ENCODE measurements at regions not wholly inside any gene's neighbourhood (a gene's known extent, or its start where the extent isn't known, plus 50 kb on each side); places are given as distances from the start of the nearest gene placed in this dataset.
"Not testable (repeated sequence)": the region's sequence is repeated elsewhere in the genome, so short reads cannot be mapped to it uniquely, and the experiment has no call there.

GRCh38 chr4:3938676-3939075, 172.5 kb downstream of the ADRA2C start:
- peaks cover 11% of the 10 kb centered on the region for H3K4me1 Mint-ChIP-seq
- H3K9me3 Mint-ChIP-seq, H3K4me3 Mint-ChIP-seq, H3K36me3 Mint-ChIP-seq, H3K27me3 Mint-ChIP-seq, H3K27ac Mint-ChIP-seq: not testable (repeated sequence)

DNA sequence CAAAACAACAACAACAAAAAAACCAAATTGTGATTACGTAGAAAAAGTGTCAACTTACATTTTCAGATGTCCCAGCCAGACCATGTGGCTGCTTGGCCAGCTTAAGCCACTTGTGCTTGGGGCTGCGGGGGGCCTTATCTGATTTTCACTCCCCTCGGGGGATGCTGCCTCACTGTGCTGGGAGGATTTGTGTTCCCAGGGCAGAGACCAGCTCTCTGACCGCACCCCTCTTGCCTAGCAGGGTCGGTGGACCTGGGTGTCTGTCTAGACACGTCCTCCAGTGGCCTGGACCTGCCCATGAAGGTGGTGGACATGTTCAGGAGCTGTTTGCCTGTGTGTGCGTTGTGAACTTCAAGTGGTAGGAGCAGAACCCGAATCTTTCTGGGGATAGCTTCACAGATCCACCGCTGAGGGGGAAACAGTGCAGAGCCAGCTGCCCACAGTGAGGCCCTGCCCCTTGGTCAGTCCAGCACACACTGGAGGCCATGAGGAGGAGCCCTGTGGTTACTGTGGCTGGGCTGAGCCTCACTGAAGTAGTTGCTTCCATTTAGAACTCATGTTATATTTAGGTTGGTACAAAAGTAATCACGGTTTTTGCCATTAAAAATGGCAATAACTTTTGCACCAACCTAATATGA, 173.9 kb downstream of the ADRA2C start:
- H3K27ac Mint-ChIP-seq, H3K36me3 Mint-ChIP-seq, H3K4me3 Mint-ChIP-seq, H3K27me3 Mint-ChIP-seq, H3K9me3 Mint-ChIP-seq: not testable (repeated sequence)
- peaks cover 11% of the 10 kb centered on the region for H3K4me1 Mint-ChIP-seq

DNA sequence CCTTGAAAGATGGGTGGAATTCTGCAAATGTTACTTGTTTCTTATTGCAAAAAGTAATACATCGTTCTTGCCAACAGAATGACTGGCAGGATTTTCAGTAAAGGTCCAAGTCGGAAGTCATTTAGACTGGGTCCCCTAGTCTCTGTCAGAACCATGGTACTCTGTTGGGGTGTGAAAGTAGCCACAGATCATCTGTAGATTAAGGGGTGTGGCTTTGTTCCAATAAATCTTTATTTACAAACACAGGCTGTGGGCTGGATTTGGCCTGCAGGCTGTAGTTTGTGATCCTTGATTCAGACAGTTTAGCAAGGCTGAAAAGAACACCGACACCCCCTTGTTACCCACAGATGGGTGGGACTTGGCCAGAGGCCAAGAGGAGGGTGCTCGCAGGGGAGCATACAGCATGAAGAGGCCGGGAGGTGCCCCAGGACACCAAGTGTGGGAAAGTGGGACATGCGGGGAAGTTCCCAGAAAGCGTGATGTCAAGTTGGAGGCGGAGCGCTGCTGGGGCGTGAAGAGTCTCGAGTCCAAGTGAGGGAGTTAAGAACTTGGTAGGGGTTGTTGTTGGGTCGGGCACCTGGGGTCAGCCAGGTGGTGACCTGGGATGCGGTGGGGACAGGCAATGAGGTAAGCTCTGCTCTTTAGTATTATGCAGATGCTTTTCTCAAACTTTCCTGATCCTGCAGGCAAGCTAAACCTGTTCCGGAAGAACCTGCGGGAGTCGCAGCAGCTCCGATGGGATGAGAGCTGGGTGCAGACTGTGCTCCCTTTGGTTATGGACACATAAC, 175.7 kb downstream of the ADRA2C start:
- H3K9me3 Mint-ChIP-seq, H3K4me3 Mint-ChIP-seq, H3K27ac Mint-ChIP-seq, H3K27me3 Mint-ChIP-seq, H3K36me3 Mint-ChIP-seq: not testable (repeated sequence)
- H3K4me1 Mint-ChIP-seq = peaks cover 11% of the 10 kb centered on the region

DNA sequence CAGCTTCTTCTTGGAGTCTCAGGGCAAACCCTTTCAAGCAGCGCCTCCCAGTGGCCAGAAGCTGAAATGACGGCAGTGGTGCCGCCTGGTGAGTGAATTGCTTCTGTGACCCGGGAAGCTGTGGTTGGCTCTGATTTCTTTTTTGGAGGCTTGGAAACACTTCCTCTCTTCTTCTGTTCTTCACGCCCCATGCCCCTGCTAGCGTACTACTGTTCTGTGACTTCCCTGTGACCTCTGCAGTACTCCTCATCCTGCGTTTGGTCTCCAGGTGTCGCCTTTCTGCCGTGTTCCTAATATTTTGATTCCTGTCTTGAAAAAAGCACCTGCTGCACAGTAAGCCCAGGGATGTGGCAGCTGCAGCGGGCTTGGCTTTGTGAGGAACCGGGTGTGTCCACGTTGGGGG, 176.4 kb downstream of the ADRA2C start:
- H3K27ac Mint-ChIP-seq, H3K9me3 Mint-ChIP-seq, H3K27me3 Mint-ChIP-seq, H3K36me3 Mint-ChIP-seq, H3K4me3 Mint-ChIP-seq: not testable (repeated sequence)
- H3K4me1 Mint-ChIP-seq = peaks cover 11% of the 10 kb centered on the region

DNA sequence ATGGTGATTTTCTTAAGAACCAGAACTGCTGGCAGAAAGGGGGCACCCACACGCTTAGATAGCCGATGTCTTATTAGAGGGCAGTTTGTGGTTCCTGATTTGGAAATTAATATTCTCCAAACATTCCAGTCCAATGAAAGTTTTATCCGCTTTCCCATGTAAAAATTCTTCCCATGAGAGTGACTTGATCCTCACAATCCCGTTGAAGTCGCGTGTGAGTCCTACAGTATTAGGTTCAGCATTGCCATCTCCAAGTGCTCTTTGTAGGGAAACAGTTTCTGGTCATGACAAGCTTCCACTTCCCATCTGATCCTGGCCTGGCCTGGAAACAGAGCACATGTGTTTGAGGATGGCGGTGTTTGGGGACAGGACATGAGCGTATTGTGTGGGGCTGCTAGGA, 176.9 kb downstream of the ADRA2C start:
- not testable (repeated sequence) for H3K4me3 Mint-ChIP-seq, H3K36me3 Mint-ChIP-seq, H3K27ac Mint-ChIP-seq, H3K27me3 Mint-ChIP-seq, H3K9me3 Mint-ChIP-seq
- peaks cover 11% of the 10 kb centered on the region for H3K4me1 Mint-ChIP-seq

DNA sequence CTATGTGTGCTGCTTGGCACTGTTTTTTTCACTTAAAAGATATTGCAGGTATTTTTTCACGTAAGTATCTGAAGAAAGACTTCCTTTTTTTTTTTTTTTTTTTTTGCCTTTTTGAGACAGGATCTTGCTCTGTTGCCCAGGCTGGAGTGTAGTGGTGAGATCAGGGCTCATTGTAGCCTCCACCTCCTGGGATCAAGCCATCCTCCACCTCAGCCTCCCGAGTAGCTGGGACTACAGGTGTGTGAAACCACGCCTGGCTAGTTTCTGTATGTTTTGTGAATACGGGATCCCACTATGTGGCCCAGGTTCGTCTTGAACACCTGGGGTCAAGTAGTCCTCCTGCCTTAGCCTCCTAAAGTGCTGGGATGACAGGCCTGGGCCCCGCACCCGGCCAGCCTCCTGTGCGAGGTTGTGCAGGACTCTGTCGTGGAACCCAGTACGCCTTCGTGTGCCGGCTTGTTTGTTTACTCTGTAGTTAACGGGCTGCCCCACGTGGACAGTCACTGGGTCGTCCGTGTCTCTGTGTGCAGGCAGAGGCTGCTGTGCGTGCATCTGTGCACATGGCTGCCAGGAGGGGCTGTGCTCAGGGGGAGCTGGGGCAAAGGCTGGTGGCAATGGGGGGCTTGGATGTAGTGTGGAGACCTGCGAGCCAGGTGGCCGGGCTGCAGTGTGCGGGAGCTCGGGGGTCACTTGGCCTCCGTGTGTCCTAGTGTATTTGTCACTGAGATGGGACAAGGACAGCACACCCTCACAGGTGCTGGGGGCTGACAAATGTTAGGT, 179.5 kb downstream of the ADRA2C start:
- peaks cover 11% of the 10 kb centered on the region for H3K4me1 Mint-ChIP-seq
- no peak overlapping the region for H3K27ac Mint-ChIP-seq
- peaks cover 2% of the 10 kb centered on the region for H3K36me3 Mint-ChIP-seq
- H3K27me3 Mint-ChIP-seq = no peaks in the 10 kb centered on the region
- no peaks in the 10 kb centered on the region for H3K9me3 Mint-ChIP-seq
- H3K4me3 Mint-ChIP-seq = no peak overlapping the region

- H3K27me3 Mint-ChIP-seq, H3K27ac Mint-ChIP-seq, H3K4me3 Mint-ChIP-seq, H3K36me3 Mint-ChIP-seq, H3K9me3 Mint-ChIP-seq: not testable (repeated sequence)
- H3K4me1 Mint-ChIP-seq = peaks cover 11% of the 10 kb centered on the region
Measured at GRCh38 chr4:3946553-3946952, 180.4 kb downstream of the ADRA2C start.

DNA sequence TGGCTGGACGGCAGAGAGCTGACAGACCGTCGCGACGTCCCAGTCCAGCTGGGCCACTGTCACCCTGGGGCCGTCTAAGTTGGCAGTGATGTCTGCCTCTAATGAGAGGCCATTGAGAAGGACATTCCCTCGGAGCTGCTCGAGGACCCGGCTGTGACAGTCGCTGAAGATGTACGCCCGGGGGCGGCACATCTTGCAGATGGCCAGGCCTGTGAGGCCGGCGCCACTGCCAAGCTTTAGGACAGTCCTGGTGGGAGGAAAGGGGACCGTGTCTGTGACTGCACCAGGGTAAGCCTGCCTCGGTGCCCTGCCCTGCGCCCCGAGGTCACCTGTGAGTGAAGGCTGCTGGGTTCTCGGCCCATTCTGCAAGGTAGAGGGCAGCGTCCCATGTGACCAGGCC, 181.6 kb downstream of the ADRA2C start:
- not testable (repeated sequence) for H3K36me3 Mint-ChIP-seq, H3K9me3 Mint-ChIP-seq, H3K27ac Mint-ChIP-seq, H3K4me3 Mint-ChIP-seq, H3K4me1 Mint-ChIP-seq, H3K27me3 Mint-ChIP-seq

DNA sequence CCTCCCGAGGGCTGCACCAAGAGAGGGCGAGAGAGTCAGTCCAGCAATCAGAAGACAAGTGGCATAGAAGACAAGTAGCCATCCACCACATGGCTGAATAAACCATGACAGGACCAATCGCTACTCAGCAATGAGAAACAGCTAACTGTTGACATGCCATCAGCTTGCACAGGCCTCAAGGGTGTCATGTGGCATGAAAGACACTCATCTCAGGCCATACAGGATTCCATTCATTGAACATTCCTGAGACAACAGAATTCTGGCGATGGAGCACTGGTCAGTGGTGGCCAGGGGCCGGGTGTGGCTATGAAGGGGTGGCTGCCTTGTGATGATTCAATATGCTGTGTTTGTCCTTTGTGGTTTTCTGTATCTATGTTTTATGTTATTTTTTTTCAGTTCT, 182.0 kb downstream of the ADRA2C start:
- H3K4me1 Mint-ChIP-seq = not testable (repeated sequence)

DNA sequence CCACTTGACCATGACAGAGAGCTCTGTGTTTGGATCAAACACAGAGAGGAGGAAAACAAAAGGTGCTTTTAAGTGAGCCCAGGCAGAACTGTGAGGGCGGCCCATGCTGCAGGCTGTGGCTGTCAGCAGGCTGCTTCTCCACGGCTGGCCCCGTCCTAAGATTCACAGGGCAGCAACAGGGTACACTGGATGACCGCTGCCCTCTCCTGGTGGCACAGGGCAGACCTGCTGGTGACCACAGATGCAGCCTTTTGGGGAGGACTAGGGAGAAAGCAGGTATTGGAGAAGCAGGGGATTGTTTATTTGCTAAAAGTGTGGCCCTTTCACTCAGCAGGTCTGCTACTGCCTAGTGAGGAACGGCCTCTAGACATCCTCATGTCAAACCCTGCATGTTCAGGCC, 183.7 kb downstream of the ADRA2C start:
- H3K9me3 Mint-ChIP-seq, H3K4me3 Mint-ChIP-seq, H3K27ac Mint-ChIP-seq, H3K36me3 Mint-ChIP-seq, H3K27me3 Mint-ChIP-seq: not testable (repeated sequence)
- peaks cover 13% of the 10 kb centered on the region for H3K4me1 Mint-ChIP-seq

More for the DNA sequence above, 182.0 kb downstream of the ADRA2C start:
- not testable (repeated sequence) for H3K36me3 Mint-ChIP-seq, H3K27me3 Mint-ChIP-seq, H3K27ac Mint-ChIP-seq, H3K4me3 Mint-ChIP-seq, H3K9me3 Mint-ChIP-seq

- H3K27me3 Mint-ChIP-seq, H3K9me3 Mint-ChIP-seq, H3K36me3 Mint-ChIP-seq, H3K27ac Mint-ChIP-seq, H3K4me3 Mint-ChIP-seq: not testable (repeated sequence)
- H3K4me1 Mint-ChIP-seq = peaks cover 19% of the 10 kb centered on the region
Measured at GRCh38 chr4:3952443-3953139, 186.4 kb downstream of the ADRA2C start.

DNA sequence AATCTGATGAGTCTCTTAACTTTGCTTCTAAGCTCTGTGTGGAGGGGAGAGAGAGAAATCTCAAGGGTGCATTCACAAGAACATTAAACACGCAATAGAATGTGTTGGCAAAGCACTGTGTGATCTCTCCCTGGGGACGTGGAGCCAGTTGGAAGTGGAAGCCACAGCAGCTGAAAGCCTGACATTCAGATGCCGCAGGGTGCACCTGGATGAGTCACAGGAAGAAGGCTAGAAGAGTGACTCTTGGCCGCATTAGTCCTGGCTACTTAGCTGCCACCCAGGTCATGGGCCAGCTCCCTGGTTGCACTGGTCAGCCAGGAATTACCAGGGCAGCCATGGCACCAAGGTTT, 186.9 kb downstream of the ADRA2C start:
- H3K27me3 Mint-ChIP-seq, H3K9me3 Mint-ChIP-seq, H3K36me3 Mint-ChIP-seq, H3K27ac Mint-ChIP-seq, H3K4me3 Mint-ChIP-seq: not testable (repeated sequence)
- H3K4me1 Mint-ChIP-seq = peaks cover 19% of the 10 kb centered on the region

DNA sequence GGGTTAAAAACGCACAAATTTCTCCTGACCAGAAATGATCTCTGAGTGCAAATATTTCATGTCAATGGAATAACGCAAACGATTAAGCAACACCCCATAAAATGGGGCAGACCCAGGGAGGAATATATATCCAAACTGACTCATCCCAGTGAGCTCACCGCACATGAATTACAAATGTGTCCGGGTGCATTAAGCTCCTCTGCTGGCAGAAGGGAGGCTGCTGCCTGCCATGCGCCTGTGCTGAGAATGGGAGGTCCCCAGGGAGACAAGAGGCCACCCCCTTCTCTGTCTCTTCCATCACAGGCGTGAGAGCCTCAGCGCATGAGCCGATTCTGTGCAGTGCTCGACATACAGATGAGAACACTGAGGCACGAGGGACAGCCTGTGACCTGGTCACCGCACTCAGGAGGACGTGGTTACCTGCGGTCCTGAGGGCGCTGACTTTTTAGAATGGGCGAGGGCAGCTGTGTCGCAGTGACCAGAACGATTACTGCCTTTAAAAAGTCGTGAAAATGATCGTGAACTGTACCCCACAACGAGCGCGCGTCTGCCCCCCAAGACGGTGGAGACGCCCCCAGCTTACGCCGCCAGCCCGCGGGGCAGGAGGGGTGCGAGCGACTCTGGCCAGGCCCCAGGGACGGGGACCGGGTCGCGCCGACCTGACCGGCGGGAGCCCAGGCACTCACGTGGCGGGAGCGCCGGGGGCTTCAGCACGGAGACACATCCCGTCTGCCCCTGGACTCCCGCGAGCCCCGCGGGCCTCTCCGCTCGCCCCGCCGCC, 188.5 kb downstream of the ADRA2C start:
- not testable (repeated sequence) for H3K9me3 Mint-ChIP-seq, H3K27me3 Mint-ChIP-seq, H3K36me3 Mint-ChIP-seq
- Mint-ChIP-seq H3K27ac (peak overlapping the region; percentile 96), H3K4me3 (peak overlapping the region; percentile 97), H3K4me1 (peaks cover 19% of the 10 kb centered on the region)

- H3K27me3 Mint-ChIP-seq, H3K9me3 Mint-ChIP-seq: not testable (repeated sequence)
- H3K27ac Mint-ChIP-seq = peak overlapping the region; percentile 86
Measured at GRCh38 chr4:3955321-3956164, 189.4 kb downstream of the ADRA2C start.

More at GRCh38 chr4:3955321-3956164, 189.4 kb downstream of the ADRA2C start:
- Mint-ChIP-seq H3K4me1 (peaks cover 19% of the 10 kb centered on the region), H3K4me3 (peak overlapping the region; percentile 97)
- H3K36me3 Mint-ChIP-seq = not testable (repeated sequence)
